ENCODE measurements at regions not wholly inside any gene's neighbourhood (a gene's known extent, or its start where the extent isn't known, plus 50 kb on each side); places are given as distances from the start of the nearest gene placed in this dataset.

DNA sequence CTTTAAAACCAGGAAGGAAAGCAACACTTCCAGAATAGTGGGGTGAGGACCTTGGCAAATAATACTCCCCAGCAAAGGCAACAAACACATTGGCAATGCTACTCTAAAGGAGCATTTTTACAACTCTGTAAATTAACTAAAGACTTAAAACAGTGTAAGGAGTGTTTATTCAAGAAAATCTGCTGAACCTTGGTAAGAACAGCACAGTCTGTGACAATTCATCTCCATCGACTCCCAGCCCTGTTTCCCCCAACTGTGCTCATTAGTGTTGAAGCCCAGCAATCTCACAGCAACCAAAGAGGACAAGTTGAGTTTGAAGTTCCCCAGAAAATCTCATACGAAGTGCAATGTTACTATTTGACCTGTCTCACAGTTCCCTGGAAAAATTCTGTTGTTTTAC, 884.9 kb downstream of the C6orf118 start:
- Histone ChIP-seq H3K4me2 (ENCODE audit: low read length) (no peak overlapping the region), H2AFZ (ENCODE audit: low read depth, low read length) (no peak overlapping the region), H3K27me3 (ENCODE audit: low read depth, low read length) (no peaks in the 10 kb centered on the region), H3K4me3 (ENCODE audit: low read length) (no peak overlapping the region), H3K9ac (ENCODE audit: low read length) (no peak overlapping the region), H3K79me2 (ENCODE audit: low read length) (no peaks in the 10 kb centered on the region), H3K36me3 (replicated peaks; ENCODE audit: low read depth, low read length) (no peaks in the 10 kb centered on the region), H4K20me1 (ENCODE audit: insufficient read depth, low read length) (no peaks in the 10 kb centered on the region), H3K27ac (ENCODE audit: low read length) (no peak overlapping the region), H3K4me1 (ENCODE audit: low read length) (no peaks in the 10 kb centered on the region), H3K9me3 (ENCODE audit: insufficient read depth, low read length) (no peaks in the 10 kb centered on the region)
- TF ChIP-seq, protein P1, sequence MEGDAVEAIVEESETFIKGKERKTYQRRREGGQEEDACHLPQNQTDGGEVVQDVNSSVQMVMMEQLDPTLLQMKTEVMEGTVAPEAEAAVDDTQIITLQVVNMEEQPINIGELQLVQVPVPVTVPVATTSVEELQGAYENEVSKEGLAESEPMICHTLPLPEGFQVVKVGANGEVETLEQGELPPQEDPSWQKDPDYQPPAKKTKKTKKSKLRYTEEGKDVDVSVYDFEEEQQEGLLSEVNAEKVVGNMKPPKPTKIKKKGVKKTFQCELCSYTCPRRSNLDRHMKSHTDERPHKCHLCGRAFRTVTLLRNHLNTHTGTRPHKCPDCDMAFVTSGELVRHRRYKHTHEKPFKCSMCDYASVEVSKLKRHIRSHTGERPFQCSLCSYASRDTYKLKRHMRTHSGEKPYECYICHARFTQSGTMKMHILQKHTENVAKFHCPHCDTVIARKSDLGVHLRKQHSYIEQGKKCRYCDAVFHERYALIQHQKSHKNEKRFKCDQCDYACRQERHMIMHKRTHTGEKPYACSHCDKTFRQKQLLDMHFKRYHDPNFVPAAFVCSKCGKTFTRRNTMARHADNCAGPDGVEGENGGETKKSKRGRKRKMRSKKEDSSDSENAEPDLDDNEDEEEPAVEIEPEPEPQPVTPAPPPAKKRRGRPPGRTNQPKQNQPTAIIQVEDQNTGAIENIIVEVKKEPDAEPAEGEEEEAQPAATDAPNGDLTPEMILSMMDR (IDR thresholded peaks at IDR 0.05; ENCODE audit: low read depth, low read length): no peak
- TF ChIP-seq EZH2phosphoT487 (IDR thresholded peaks at IDR 0.05; ENCODE audit: low read depth): no peak

- H3K4me3 ChIP-seq (ENCODE audit: low read length): no peak overlapping the region
- TF ChIP-seq, protein P1 (IDR thresholded peaks at IDR 0.05; ENCODE audit: low read depth, low read length): no peak
- TF ChIP-seq EZH2phosphoT487 (IDR thresholded peaks at IDR 0.05; ENCODE audit: low read depth): no peak
- H3K9ac ChIP-seq (ENCODE audit: low read length): no peak overlapping the region
- H4K20me1 ChIP-seq (ENCODE audit: insufficient read depth, low read length): no peaks in the 10 kb centered on the region
- no peaks in the 10 kb centered on the region for H3K9me3 ChIP-seq (ENCODE audit: insufficient read depth, low read length)
- H2AFZ ChIP-seq (ENCODE audit: low read depth, low read length): no peak overlapping the region
- H3K4me1 ChIP-seq (ENCODE audit: low read length): no peaks in the 10 kb centered on the region
- no peak overlapping the region for H3K4me2 ChIP-seq (ENCODE audit: low read length)
- H3K36me3 ChIP-seq (replicated peaks; ENCODE audit: low read depth, low read length): no peaks in the 10 kb centered on the region
- H3K79me2 ChIP-seq (ENCODE audit: low read length): no peaks in the 10 kb centered on the region
- no peaks in the 10 kb centered on the region for H3K27me3 ChIP-seq (ENCODE audit: low read depth, low read length)
- H3K27ac ChIP-seq (ENCODE audit: low read length): no peak overlapping the region
Measured at GRCh38 chr6:164419099-164419498, 890.3 kb downstream of the C6orf118 start.

GRCh38 chr6:164418262-164418588, 891.2 kb downstream of the C6orf118 start:
- Histone ChIP-seq H3K36me3 (replicated peaks; ENCODE audit: low read depth, low read length) (no peaks in the 10 kb centered on the region), H3K9ac (ENCODE audit: low read length) (no peak overlapping the region), H3K27ac (ENCODE audit: low read length) (no peak overlapping the region), H4K20me1 (ENCODE audit: insufficient read depth, low read length) (no peaks in the 10 kb centered on the region), H3K79me2 (ENCODE audit: low read length) (no peaks in the 10 kb centered on the region), H3K4me3 (ENCODE audit: low read length) (no peak overlapping the region), H3K9me3 (ENCODE audit: insufficient read depth, low read length) (no peaks in the 10 kb centered on the region), H3K4me2 (ENCODE audit: low read length) (no peak overlapping the region), H3K27me3 (ENCODE audit: low read depth, low read length) (no peaks in the 10 kb centered on the region), H2AFZ (ENCODE audit: low read depth, low read length) (no peak overlapping the region), H3K4me1 (ENCODE audit: low read length) (no peaks in the 10 kb centered on the region)
- no peak for TF ChIP-seq EZH2phosphoT487 (IDR thresholded peaks at IDR 0.05; ENCODE audit: low read depth)
- TF ChIP-seq, protein P1 (IDR thresholded peaks at IDR 0.05; ENCODE audit: low read depth, low read length): no peak

DNA sequence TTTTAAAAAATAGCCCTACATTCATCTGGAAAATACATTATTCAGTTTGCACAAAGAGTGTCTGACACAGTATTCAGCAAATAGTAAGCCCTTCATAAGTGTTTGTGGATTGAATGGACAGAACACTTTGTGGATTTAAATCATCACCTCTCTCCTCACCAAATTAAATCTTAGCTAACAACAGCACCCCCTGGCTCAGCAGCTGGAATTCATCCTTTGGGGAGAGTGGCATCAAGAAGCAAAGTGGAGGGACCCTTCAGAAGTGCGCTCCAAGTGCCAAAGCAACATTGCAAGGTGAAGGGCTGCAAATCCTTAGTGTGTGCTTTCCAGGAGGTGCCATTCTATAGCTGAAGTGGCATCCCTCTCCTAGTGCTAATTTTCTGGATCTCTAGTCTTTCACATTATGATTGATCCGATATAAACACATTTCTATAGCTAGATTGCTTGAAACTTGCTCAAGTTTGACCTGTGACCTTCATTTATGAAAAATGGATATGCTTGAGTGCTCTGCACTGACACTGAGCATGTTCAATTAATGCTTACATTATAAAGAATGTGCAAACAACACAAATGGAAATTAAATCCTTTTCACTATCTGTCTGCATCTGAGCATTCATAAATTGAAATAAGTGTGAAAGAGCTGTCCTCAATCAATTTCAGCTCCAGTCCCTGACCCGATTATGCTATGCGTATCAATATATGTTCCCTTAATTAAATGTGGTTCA, 891.7 kb downstream of the C6orf118 start:
- H3K27me3 ChIP-seq (ENCODE audit: low read depth, low read length): no peaks in the 10 kb centered on the region
- no peak overlapping the region for H3K4me2 ChIP-seq (ENCODE audit: low read length)
- H3K27ac ChIP-seq (ENCODE audit: low read length): no peak overlapping the region
- no peaks in the 10 kb centered on the region for H3K4me1 ChIP-seq (ENCODE audit: low read length)
- no peak overlapping the region for H3K9ac ChIP-seq (ENCODE audit: low read length)
- no peaks in the 10 kb centered on the region for H3K79me2 ChIP-seq (ENCODE audit: low read length)
- H2AFZ ChIP-seq (ENCODE audit: low read depth, low read length): no peak overlapping the region
- H4K20me1 ChIP-seq (ENCODE audit: insufficient read depth, low read length): no peaks in the 10 kb centered on the region
- no peaks in the 10 kb centered on the region for H3K9me3 ChIP-seq (ENCODE audit: insufficient read depth, low read length)
- no peak for TF ChIP-seq EZH2phosphoT487 (IDR thresholded peaks at IDR 0.05; ENCODE audit: low read depth)
- TF ChIP-seq, protein P1 (IDR thresholded peaks at IDR 0.05; ENCODE audit: low read depth, low read length): no peak
- no peaks in the 10 kb centered on the region for H3K36me3 ChIP-seq (replicated peaks; ENCODE audit: low read depth, low read length)
- no peak overlapping the region for H3K4me3 ChIP-seq (ENCODE audit: low read length)
